ENCODE measurements at regions not wholly inside any gene's neighbourhood (a gene's known extent, or its start where the extent isn't known, plus 50 kb on each side); places are given as distances from the start of the nearest gene placed in this dataset.
"Not testable (repeated sequence)": the region's sequence is repeated elsewhere in the genome, so short reads cannot be mapped to it uniquely, and the experiment has no call there.

- H3K4me3 ChIP-seq (ENCODE audit: low read depth, low read length) = no peak overlapping the region
- in situ Hi-C loops (cut with HindIII; ENCODE audit: low sequenced_read_pairs) = no loop called here
- TF ChIP-seq, protein P1, sequence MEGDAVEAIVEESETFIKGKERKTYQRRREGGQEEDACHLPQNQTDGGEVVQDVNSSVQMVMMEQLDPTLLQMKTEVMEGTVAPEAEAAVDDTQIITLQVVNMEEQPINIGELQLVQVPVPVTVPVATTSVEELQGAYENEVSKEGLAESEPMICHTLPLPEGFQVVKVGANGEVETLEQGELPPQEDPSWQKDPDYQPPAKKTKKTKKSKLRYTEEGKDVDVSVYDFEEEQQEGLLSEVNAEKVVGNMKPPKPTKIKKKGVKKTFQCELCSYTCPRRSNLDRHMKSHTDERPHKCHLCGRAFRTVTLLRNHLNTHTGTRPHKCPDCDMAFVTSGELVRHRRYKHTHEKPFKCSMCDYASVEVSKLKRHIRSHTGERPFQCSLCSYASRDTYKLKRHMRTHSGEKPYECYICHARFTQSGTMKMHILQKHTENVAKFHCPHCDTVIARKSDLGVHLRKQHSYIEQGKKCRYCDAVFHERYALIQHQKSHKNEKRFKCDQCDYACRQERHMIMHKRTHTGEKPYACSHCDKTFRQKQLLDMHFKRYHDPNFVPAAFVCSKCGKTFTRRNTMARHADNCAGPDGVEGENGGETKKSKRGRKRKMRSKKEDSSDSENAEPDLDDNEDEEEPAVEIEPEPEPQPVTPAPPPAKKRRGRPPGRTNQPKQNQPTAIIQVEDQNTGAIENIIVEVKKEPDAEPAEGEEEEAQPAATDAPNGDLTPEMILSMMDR (IDR thresholded peaks at IDR 0.05; ENCODE audit: low read depth, low read length) = no peak
- no peak for DNase-seq (ENCODE audit: low read depth, low spot score)
These were observed 183.3 kb upstream of the ELAVL2 start for GRCh38 chr9:24009322-24009721.

GRCh38 chr9:24007185-24007584 is 181.1 kb upstream of the ELAVL2 start:
- TF ChIP-seq, protein P1 (IDR thresholded peaks at IDR 0.05; ENCODE audit: low read depth, low read length) = no peak
- H3K4me3 ChIP-seq (ENCODE audit: low read depth, low read length) = no peak overlapping the region
- DNase-seq (ENCODE audit: low read depth, low spot score) = no peak
- in situ Hi-C loops (cut with HindIII; ENCODE audit: low sequenced_read_pairs) = no loop called here

- DNase-seq (ENCODE audit: low read depth, low spot score); in situ Hi-C loops (cut with HindIII; ENCODE audit: low sequenced_read_pairs); H3K4me3 ChIP-seq (ENCODE audit: low read depth, low read length): not testable (repeated sequence)
These were observed 165.8 kb upstream of the ELAVL2 start for GRCh38 chr9:23991874-23992273.

GRCh38 chr9:23979491-23979890 is 153.5 kb upstream of the ELAVL2 start:
- in situ Hi-C loops (cut with HindIII; ENCODE audit: low sequenced_read_pairs) = no loop called here
- no peak overlapping the region for H3K4me3 ChIP-seq (ENCODE audit: low read depth, low read length)
- TF ChIP-seq, protein P1 (IDR thresholded peaks at IDR 0.05; ENCODE audit: low read depth, low read length) = no peak
- no peak for DNase-seq (ENCODE audit: low read depth, low spot score)

DNA sequence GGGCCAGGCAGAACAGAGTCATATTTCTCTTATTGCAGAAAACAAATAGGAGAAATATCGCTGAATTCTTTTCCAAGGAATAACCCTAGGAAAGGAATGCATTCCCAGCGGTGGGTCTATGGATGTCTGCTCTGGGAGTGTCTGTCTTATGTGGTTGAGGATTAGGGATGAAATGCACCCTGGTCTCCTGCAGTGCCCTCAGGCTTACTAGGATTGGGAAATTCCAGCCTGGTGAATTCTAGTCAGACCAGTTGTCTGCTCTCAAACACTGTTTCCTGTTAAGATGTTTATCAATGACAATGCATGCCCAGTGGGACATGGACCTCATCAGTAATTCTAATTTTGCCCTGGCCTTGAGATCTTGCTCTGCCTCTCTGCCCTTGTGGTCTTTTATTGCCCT is 136.1 kb upstream of the ELAVL2 start:
- no peak overlapping the region for H3K4me3 ChIP-seq (ENCODE audit: low read depth, low read length)
- no peak for DNase-seq (ENCODE audit: low read depth, low spot score)
- TF ChIP-seq, protein P1 (IDR thresholded peaks at IDR 0.05; ENCODE audit: low read depth, low read length) = no peak
- in situ Hi-C loops (cut with HindIII; ENCODE audit: low sequenced_read_pairs) = no loop called here

GRCh38 chr9:23945897-23946296 is 119.9 kb upstream of the ELAVL2 start:
- TF ChIP-seq, protein P1 (IDR thresholded peaks at IDR 0.05; ENCODE audit: low read depth, low read length) = no peak
- DNase-seq (ENCODE audit: low read depth, low spot score) = no peak
- in situ Hi-C loops (cut with HindIII; ENCODE audit: low sequenced_read_pairs) = no loop called here
- H3K4me3 ChIP-seq (ENCODE audit: low read depth, low read length) = no peak overlapping the region

GRCh38 chr9:23941051-23941450 is 115.0 kb upstream of the ELAVL2 start:
- DNase-seq (ENCODE audit: low read depth, low spot score) = no peak
- in situ Hi-C loops (cut with HindIII; ENCODE audit: low sequenced_read_pairs) = no loop called here
- no peak overlapping the region for H3K4me3 ChIP-seq (ENCODE audit: low read depth, low read length)
- TF ChIP-seq, protein P1 (IDR thresholded peaks at IDR 0.05; ENCODE audit: low read depth, low read length) = no peak
